Fibroblast of lung (primary cell): ENCODE measurements at regions not wholly inside any gene's neighbourhood (a gene's known extent, or its start where the extent isn't known, plus 50 kb on each side); places are given as distances from the start of the nearest gene placed in this dataset.

Source experiments
- DNase-seq, 2 donors: peaks; one replicate each; pipeline versions ENCODE4 v3.0.0 to v3.0.0-alpha.2; 2010; ENCODE audit warnings: low read depth in 2 of 2
- H2AFZ ChIP-seq: 2 replicates; pipeline ENCODE4 v1.5.1; 2012; ENCODE audit warnings: low read length, control low read depth, inconsistent platforms
- H3K27ac ChIP-seq: 2 replicates; pipeline ENCODE4 v1.5.1; 2011; ENCODE audit warnings: low read length, control low read depth; ENCODE audit not compliant: insufficient read depth
- H3K27me3 ChIP-seq: 2 replicates; pipeline ENCODE4 v1.5.1; 2011; ENCODE audit warnings: mild to moderate bottlenecking, low read length; ENCODE audit not compliant: control insufficient read depth, insufficient read depth
- H3K36me3 ChIP-seq: 2 replicates; pipeline ENCODE4 v1.5.1; 2011; ENCODE audit warnings: low read length; ENCODE audit not compliant: control insufficient read depth, insufficient read depth
- H3K4me1 ChIP-seq: 2 replicates; pipeline ENCODE4 v1.5.1; 2011; ENCODE audit warnings: low read length; ENCODE audit not compliant: control insufficient read depth, insufficient read depth; ENCODE audit errors: extremely low read depth
- H3K4me2 ChIP-seq: 2 replicates; pipeline ENCODE4 v1.5.1; 2011; ENCODE audit warnings: low read length, control low read depth; ENCODE audit not compliant: insufficient read depth; ENCODE audit errors: extremely low read depth
- H3K4me3 ChIP-seq, 4 experiments: fragments of 200-600 bp in 1 of 4; sonication (generic) in 1 of 4; replicated peaks in 1 of 4; 2 replicates each; pipeline ENCODE4 v1.5.1; 2011 to 2016; ENCODE audit warnings: low read length in 4 of 4, low read depth in 3 of 4, mild to moderate bottlenecking in 3 of 4, control low read depth in 2 of 4, inconsistent platforms in 1 of 4, mixed read lengths in 1 of 4; ENCODE audit not compliant: insufficient read depth in 1 of 4; ENCODE audit errors: control extremely low read depth in 1 of 4
- H3K79me2 ChIP-seq: 2 replicates; pipeline ENCODE4 v1.5.1; 2012; ENCODE audit warnings: mild to moderate bottlenecking, low read length, inconsistent platforms; ENCODE audit not compliant: control insufficient read depth, insufficient read depth
- H3K9ac ChIP-seq: 2 replicates; pipeline ENCODE4 v1.5.1; 2011; ENCODE audit warnings: mild to moderate bottlenecking, low read length, control low read depth; ENCODE audit not compliant: insufficient read depth
- H3K9me3 ChIP-seq: 2 replicates; pipeline ENCODE4 v1.5.1; 2012; ENCODE audit warnings: low read depth, low read length; ENCODE audit not compliant: control insufficient read depth, insufficient read depth
- H4K20me1 ChIP-seq: 2 replicates; pipeline ENCODE4 v1.5.1; 2011; ENCODE audit warnings: low read length; ENCODE audit not compliant: control insufficient read depth, insufficient read depth; ENCODE audit errors: extremely low read depth
- CTCF ChIP-seq, 2 donors: IDR thresholded peaks in 1 of 2; conservative IDR thresholded peaks in 1 of 2; 1 replicate in 1 of 2; 2 replicates in 1 of 2; pipeline ENCODE4 v1.5.1; 2011 to 2012; ENCODE audit warnings: low read length in 2 of 2, control low read depth in 1 of 2, inconsistent platforms in 1 of 2, low read depth in 1 of 2, mild to moderate bottlenecking in 1 of 2
- EZH2 ChIP-seq: IDR thresholded peaks from 2 replicates; pipeline ENCODE4 v1.5.1; 2012; ENCODE audit warnings: low read length, control low read depth, mild to moderate bottlenecking; ENCODE audit errors: missing control alignments

DNA sequence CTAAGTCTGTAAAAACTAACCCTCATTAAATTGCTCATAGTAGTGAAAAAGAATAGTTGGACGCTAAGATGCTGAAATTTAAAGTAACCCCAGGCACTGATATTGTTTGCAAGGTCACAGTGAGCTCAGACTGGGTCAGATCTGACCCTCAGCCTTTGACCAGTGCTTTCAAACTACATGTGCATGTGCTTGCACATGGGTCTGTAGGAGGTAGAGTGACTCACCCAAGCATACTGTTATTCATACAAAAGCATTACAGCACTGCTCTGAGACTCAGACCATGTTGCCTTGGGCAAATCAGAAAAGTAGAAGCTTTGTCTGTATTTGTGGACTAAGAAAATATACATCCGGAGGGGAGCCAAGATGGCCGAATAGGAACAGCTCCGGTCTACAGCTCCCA lies 326.4 kb upstream of the MARCKS start:
- no peak for TF ChIP-seq EZH2
- Histone ChIP-seq H4K20me1 (no peaks in the 10 kb centered on the region), H3K4me1 (peaks cover 4% of the 10 kb centered on the region), H3K27me3 (no peaks in the 10 kb centered on the region), H3K9ac (no peak overlapping the region), H3K9me3 (no peaks in the 10 kb centered on the region), H3K79me2 (no peaks in the 10 kb centered on the region), H3K4me3 (no peak overlapping the region), H2AFZ (no peak overlapping the region), H3K4me2 (no peak overlapping the region), H3K27ac (no peak overlapping the region), H3K36me3 (no peaks in the 10 kb centered on the region)
- DNase-seq: peak; percentile 69 to 84

GRCh38 chr6:113539202-113539601 lies 317.9 kb upstream of the MARCKS start:
- no peaks in the 10 kb centered on the region for H3K36me3 ChIP-seq
- DNase-seq: peak in 1 of 2 donors; percentile 45
- no peaks in the 10 kb centered on the region for H3K79me2 ChIP-seq
- no peaks in the 10 kb centered on the region for H3K27me3 ChIP-seq
- no peak overlapping the region for H3K4me2 ChIP-seq
- TF ChIP-seq EZH2: no peak
- no peak for TF ChIP-seq CTCF (conservative IDR thresholded peaks at IDR 0.05 in 1 of 2, IDR thresholded peaks at IDR 0.05 in 1 of 2; ENCODE audit: low read depth in 1 of 2, low read length in 2 of 2)
- no peak overlapping the region for H3K9ac ChIP-seq
- peaks cover 3% of the 10 kb centered on the region for H3K4me1 ChIP-seq
- no peaks in the 10 kb centered on the region for H4K20me1 ChIP-seq
- H3K9me3 ChIP-seq: no peaks in the 10 kb centered on the region
- no peak overlapping the region for H3K4me3 ChIP-seq
- no peak overlapping the region for H3K27ac ChIP-seq
- no peak overlapping the region for H2AFZ ChIP-seq

DNA sequence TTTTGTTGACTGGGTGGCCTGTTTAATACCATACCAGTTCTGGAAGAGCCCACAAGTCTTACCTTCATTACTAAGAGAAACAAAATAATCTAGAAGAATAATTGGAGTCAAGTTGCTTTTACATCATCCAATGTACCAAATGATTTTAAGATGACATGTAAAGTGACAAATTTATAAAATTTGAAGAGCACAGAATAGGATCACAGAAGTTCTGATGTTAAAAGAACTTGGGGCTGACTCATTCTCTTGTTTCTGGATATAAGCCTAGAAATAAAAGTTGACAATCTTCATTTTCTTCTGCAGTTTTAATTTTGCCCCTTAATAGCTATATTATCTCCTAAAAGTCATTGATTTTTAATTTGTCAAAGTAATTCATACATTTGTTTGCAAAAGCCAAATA lies 317.5 kb upstream of the MARCKS start:
- Histone ChIP-seq H3K27ac (no peak overlapping the region), H4K20me1 (no peaks in the 10 kb centered on the region), H3K9ac (no peak overlapping the region), H3K27me3 (no peaks in the 10 kb centered on the region), H2AFZ (no peak overlapping the region), H3K4me2 (no peak overlapping the region), H3K36me3 (no peaks in the 10 kb centered on the region), H3K79me2 (no peaks in the 10 kb centered on the region), H3K4me3 (no peak overlapping the region), H3K9me3 (no peaks in the 10 kb centered on the region), H3K4me1 (peaks cover 3% of the 10 kb centered on the region)
- TF ChIP-seq EZH2 (no peak), CTCF (conservative IDR thresholded peaks at IDR 0.05 in 1 of 2, IDR thresholded peaks at IDR 0.05 in 1 of 2; ENCODE audit: low read depth in 1 of 2, low read length in 2 of 2) (no peak)
- peak in 1 of 2 donors; percentile 30 for DNase-seq

DNA sequence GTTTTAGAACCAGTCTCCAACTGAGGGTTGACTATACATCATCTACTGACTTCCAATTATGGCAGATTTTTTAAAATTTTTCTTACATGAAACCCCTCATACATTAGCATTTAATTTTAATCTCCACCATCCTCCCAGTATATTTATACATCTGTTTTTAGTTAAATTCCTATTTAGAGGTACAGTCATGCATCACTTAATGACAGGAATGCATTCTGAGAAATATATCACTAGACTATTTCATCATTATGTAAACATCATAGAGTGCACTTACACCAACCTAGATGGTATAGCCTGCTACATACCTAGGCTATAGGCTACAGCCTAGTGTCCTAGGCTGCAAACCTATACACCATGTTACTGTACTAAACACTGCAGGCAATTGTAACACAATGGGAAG lies 316.7 kb upstream of the MARCKS start:
- no peak overlapping the region for H3K9ac ChIP-seq
- peak in 1 of 2 donors; percentile 73 for DNase-seq
- H3K4me1 ChIP-seq: peaks cover 3% of the 10 kb centered on the region
- no peaks in the 10 kb centered on the region for H3K9me3 ChIP-seq
- H3K27me3 ChIP-seq: no peaks in the 10 kb centered on the region
- no peaks in the 10 kb centered on the region for H3K79me2 ChIP-seq
- H2AFZ ChIP-seq: no peak overlapping the region
- no peaks in the 10 kb centered on the region for H3K36me3 ChIP-seq
- H4K20me1 ChIP-seq: no peaks in the 10 kb centered on the region
- no peak overlapping the region for H3K4me2 ChIP-seq
- no peak for TF ChIP-seq CTCF (conservative IDR thresholded peaks at IDR 0.05 in 1 of 2, IDR thresholded peaks at IDR 0.05 in 1 of 2; ENCODE audit: low read depth in 1 of 2, low read length in 2 of 2)
- no peak for TF ChIP-seq EZH2
- H3K27ac ChIP-seq: no peak overlapping the region
- H3K4me3 ChIP-seq: no peak overlapping the region
